ENCODE measurements at regions not wholly inside any gene's neighbourhood (a gene's known extent, or its start where the extent isn't known, plus 50 kb on each side); places are given as distances from the start of the nearest gene placed in this dataset.
A peak's percentile ranks its signal among the peaks of the same experiment; 100 is the strongest.

- no peaks in the 10 kb centered on the region for H3K36me3 Mint-ChIP-seq
- ATAC-seq (no peak), DNase-seq (ENCODE audit: low spot score in 2 of 2) (no peak)
- H3K9me3 Mint-ChIP-seq: no peaks in the 10 kb centered on the region
- no peak overlapping the region for H3K27ac Mint-ChIP-seq
Measured at GRCh38 chr3:113051787-113052186, 61.0 kb downstream of the GTPBP8 start.

- DNase-seq (ENCODE audit: low spot score in 2 of 2) (no peak), ATAC-seq (no peak)
- Mint-ChIP-seq H3K9me3 (no peaks in the 10 kb centered on the region), H3K27ac (no peak overlapping the region), H3K36me3 (no peaks in the 10 kb centered on the region)
Measured at GRCh38 chr3:113053169-113053568, 62.4 kb downstream of the GTPBP8 start.

- no peak for ATAC-seq
- Mint-ChIP-seq H3K9me3 (no peaks in the 10 kb centered on the region), H3K36me3 (no peaks in the 10 kb centered on the region), H3K27ac (no peak overlapping the region)
- DNase-seq (ENCODE audit: low spot score in 2 of 2): no peak
Measured at GRCh38 chr3:113054552-113054951, 63.8 kb downstream of the GTPBP8 start.

- Mint-ChIP-seq H3K36me3 (no peaks in the 10 kb centered on the region), H3K9me3 (no peaks in the 10 kb centered on the region), H3K27ac (no peak overlapping the region)
- no peak for DNase-seq (ENCODE audit: low spot score in 2 of 2)
- no peak for ATAC-seq
Measured at GRCh38 chr3:113055201-113055600, 64.4 kb downstream of the GTPBP8 start.

- H3K27ac Mint-ChIP-seq: no peak overlapping the region
- no peaks in the 10 kb centered on the region for H3K36me3 Mint-ChIP-seq
- no peaks in the 10 kb centered on the region for H3K9me3 Mint-ChIP-seq
- ATAC-seq: no peak
- no peak for DNase-seq (ENCODE audit: low spot score in 2 of 2)
Measured at GRCh38 chr3:113055961-113056360, 65.2 kb downstream of the GTPBP8 start.

GRCh38 chr3:113057117-113057516 lies 66.3 kb downstream of the GTPBP8 start:
- H3K36me3 Mint-ChIP-seq: peaks cover 5 to 7% of the 10 kb centered on the region in 2 donors
- no peak for DNase-seq (ENCODE audit: low spot score in 2 of 2)
- no peaks in the 10 kb centered on the region for H3K9me3 Mint-ChIP-seq
- no peak overlapping the region for H3K27ac Mint-ChIP-seq
- peak; percentile 35 to 43 for ATAC-seq

GRCh38 chr3:113058188-113058587 lies 67.4 kb downstream of the GTPBP8 start:
- H3K27ac Mint-ChIP-seq: no peak overlapping the region
- ATAC-seq: peak in 1 of 2 donors; percentile 36

GRCh38 chr3:113062705-113063104 lies 71.9 kb downstream of the GTPBP8 start:
- DNase-seq (ENCODE audit: low spot score in 2 of 2) (no peak), ATAC-seq (no peak)
- Mint-ChIP-seq H3K27ac (no peak overlapping the region), H3K36me3 (peaks cover 32 to 52% of the 10 kb centered on the region in 2 donors), H3K9me3 (peaks cover 8 to 12% of the 10 kb centered on the region in 2 donors)

More at GRCh38 chr3:113058188-113058587, 67.4 kb downstream of the GTPBP8 start:
- no peaks in the 10 kb centered on the region for H3K9me3 Mint-ChIP-seq
- peaks cover 15 to 17% of the 10 kb centered on the region in 2 donors for H3K36me3 Mint-ChIP-seq
- no peak for DNase-seq (ENCODE audit: low spot score in 2 of 2)

GRCh38 chr3:113063126-113063894 lies 72.5 kb downstream of the GTPBP8 start:
- H3K36me3 Mint-ChIP-seq: peaks cover 32 to 55% of the 10 kb centered on the region in 2 donors
- ATAC-seq: no peak
- peaks cover 8 to 12% of the 10 kb centered on the region in 2 donors for H3K9me3 Mint-ChIP-seq
- DNase-seq (ENCODE audit: low spot score in 2 of 2): no peak
- no peak overlapping the region for H3K27ac Mint-ChIP-seq

GRCh38 chr3:113064183-113064582 lies 73.4 kb downstream of the GTPBP8 start:
- Mint-ChIP-seq H3K27ac (no peak overlapping the region), H3K9me3 (peaks cover 8 to 12% of the 10 kb centered on the region in 2 donors), H3K36me3 (peaks cover 32 to 55% of the 10 kb centered on the region in 2 donors)
- ATAC-seq (no peak), DNase-seq (ENCODE audit: low spot score in 2 of 2) (no peak)

GRCh38 chr3:113065336-113065735 lies 74.6 kb downstream of the GTPBP8 start:
- ATAC-seq (no peak), DNase-seq (ENCODE audit: low spot score in 2 of 2) (no peak)
- Mint-ChIP-seq H3K36me3 (peaks cover 32 to 55% of the 10 kb centered on the region in 2 donors), H3K9me3 (peaks cover 8 to 12% of the 10 kb centered on the region in 2 donors), H3K27ac (no peak overlapping the region)

GRCh38 chr3:113070072-113070640 lies 79.4 kb downstream of the GTPBP8 start:
- no peak for ATAC-seq
- Mint-ChIP-seq H3K27ac (no peak overlapping the region), H3K9me3 (peaks cover 8 to 12% of the 10 kb centered on the region in 2 donors), H3K36me3 (peaks cover 18 to 22% of the 10 kb centered on the region in 2 donors)
- no peak for DNase-seq (ENCODE audit: low spot score in 2 of 2)

GRCh38 chr3:113070681-113071113 lies 79.9 kb downstream of the GTPBP8 start:
- Mint-ChIP-seq H3K27ac (no peak overlapping the region), H3K9me3 (peaks cover 8 to 12% of the 10 kb centered on the region in 2 donors), H3K36me3 (peaks cover 18 to 22% of the 10 kb centered on the region in 2 donors)
- ATAC-seq: no peak
- DNase-seq (ENCODE audit: low spot score in 2 of 2): no peak

GRCh38 chr3:113075588-113075987 lies 84.8 kb downstream of the GTPBP8 start:
- DNase-seq (ENCODE audit: low spot score in 2 of 2) (no peak), ATAC-seq (no peak)
- H3K9me3 Mint-ChIP-seq: no peaks in the 10 kb centered on the region
- H3K27ac Mint-ChIP-seq: no peak overlapping the region
- H3K36me3 Mint-ChIP-seq: no peaks in the 10 kb centered on the region

- DNase-seq (ENCODE audit: low spot score in 2 of 2) (no peak), ATAC-seq (no peak)
- H3K27ac Mint-ChIP-seq: peak overlapping the region in 1 of 2 donors; percentile 10
- no peaks in the 10 kb centered on the region for H3K36me3 Mint-ChIP-seq
- no peaks in the 10 kb centered on the region for H3K9me3 Mint-ChIP-seq
Measured at GRCh38 chr3:113079218-113079961, 88.6 kb downstream of the GTPBP8 start.

GRCh38 chr3:113084777-113085176 lies 94.0 kb downstream of the GTPBP8 start:
- Mint-ChIP-seq H3K36me3 (peaks cover 8 to 9% of the 10 kb centered on the region in 2 donors), H3K27ac (no peak overlapping the region), H3K9me3 (no peaks in the 10 kb centered on the region)
- DNase-seq (ENCODE audit: low spot score in 2 of 2) (no peak), ATAC-seq (no peak)
